Mammary epithelial cell (primary cell): ENCODE measurements at regions not wholly inside any gene's neighbourhood (a gene's known extent, or its start where the extent isn't known, plus 50 kb on each side); places are given as distances from the start of the nearest gene placed in this dataset.

Experiments used
- EZH2 ChIP-seq: IDR thresholded peaks from 2 replicates; pipeline ENCODE4 v1.6.1; 2012; ENCODE audit warnings: low read length, inconsistent platforms, borderline replicate concordance
- TF ChIP-seq, protein P1 (sequence below), 2 donors: IDR thresholded peaks in 1 of 2; conservative IDR thresholded peaks in 1 of 2; 2 replicates each; pipeline ENCODE4 v1.5.1; 2011 to 2012; ENCODE audit warnings: inconsistent platforms in 2 of 2, low read length in 2 of 2, mild to moderate bottlenecking in 2 of 2, control low read depth in 1 of 2, low read depth in 1 of 2; ENCODE audit not compliant: insufficient read depth in 1 of 2; ENCODE audit errors: extremely low read depth in 1 of 2

DNA sequence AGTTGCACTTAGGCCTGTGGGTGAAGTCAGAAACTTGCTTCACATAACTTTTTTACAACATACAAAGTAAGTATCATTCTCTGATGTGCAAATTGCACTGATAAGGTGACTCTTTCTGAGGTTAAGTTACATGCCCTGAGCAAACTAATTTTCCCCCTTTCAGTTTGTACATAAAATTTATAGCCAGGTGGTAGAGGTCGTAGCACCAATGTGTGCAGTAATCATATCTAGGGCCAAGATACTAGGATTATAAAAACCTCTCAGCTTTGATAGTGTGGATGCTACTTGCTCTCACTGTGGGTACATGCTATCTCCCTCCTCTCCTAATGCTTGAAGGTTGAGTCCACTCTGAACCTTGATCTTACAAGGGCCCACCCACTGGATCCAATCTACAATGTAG, 130.7 kb upstream of the CPNE8 start:
- TF ChIP-seq, protein P1, sequence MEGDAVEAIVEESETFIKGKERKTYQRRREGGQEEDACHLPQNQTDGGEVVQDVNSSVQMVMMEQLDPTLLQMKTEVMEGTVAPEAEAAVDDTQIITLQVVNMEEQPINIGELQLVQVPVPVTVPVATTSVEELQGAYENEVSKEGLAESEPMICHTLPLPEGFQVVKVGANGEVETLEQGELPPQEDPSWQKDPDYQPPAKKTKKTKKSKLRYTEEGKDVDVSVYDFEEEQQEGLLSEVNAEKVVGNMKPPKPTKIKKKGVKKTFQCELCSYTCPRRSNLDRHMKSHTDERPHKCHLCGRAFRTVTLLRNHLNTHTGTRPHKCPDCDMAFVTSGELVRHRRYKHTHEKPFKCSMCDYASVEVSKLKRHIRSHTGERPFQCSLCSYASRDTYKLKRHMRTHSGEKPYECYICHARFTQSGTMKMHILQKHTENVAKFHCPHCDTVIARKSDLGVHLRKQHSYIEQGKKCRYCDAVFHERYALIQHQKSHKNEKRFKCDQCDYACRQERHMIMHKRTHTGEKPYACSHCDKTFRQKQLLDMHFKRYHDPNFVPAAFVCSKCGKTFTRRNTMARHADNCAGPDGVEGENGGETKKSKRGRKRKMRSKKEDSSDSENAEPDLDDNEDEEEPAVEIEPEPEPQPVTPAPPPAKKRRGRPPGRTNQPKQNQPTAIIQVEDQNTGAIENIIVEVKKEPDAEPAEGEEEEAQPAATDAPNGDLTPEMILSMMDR (conservative IDR thresholded peaks at IDR 0.05 in 1 of 2, IDR thresholded peaks at IDR 0.05 in 1 of 2; ENCODE audit: extremely low read depth in 1 of 2, insufficient read depth in 1 of 2, low read depth in 1 of 2, low read length in 2 of 2): no peak
- no peak for TF ChIP-seq EZH2
